Mucosa of rectum (tissue), 2 donors: ENCODE measurements at regions not wholly inside any gene's neighbourhood (a gene's known extent, or its start where the extent isn't known, plus 50 kb on each side); places are given as distances from the start of the nearest gene placed in this dataset.

ENCODE experiments used
- H3K27ac ChIP-seq, 2 donors: one replicate each; pipeline ENCODE4 v1.7.0; 2013; ENCODE audit warnings: inconsistent platforms in 2 of 2, low read depth in 2 of 2, low read length in 2 of 2
- H3K27me3 ChIP-seq, 2 donors: one replicate each; pipeline ENCODE4 v1.7.0; 2013; ENCODE audit warnings: low read length in 2 of 2; ENCODE audit not compliant: control insufficient read depth in 2 of 2, insufficient read depth in 2 of 2
- H3K36me3 ChIP-seq, 2 donors: one replicate each; pipeline ENCODE4 v1.7.0; 2013; ENCODE audit warnings: low read length in 2 of 2; ENCODE audit not compliant: control insufficient read depth in 2 of 2, insufficient read depth in 2 of 2
- H3K4me1 ChIP-seq, 2 donors: one replicate each; pipeline ENCODE4 v1.7.0; 2013; ENCODE audit warnings: low read length in 2 of 2, mild to moderate bottlenecking in 1 of 2; ENCODE audit not compliant: control insufficient read depth in 2 of 2, insufficient read depth in 2 of 2
- H3K4me3 ChIP-seq, 2 donors: one replicate each; pipeline ENCODE4 v1.7.0; 2013; ENCODE audit warnings: low read length in 2 of 2
- H3K9ac ChIP-seq, 2 donors: one replicate each; pipeline ENCODE4 v1.7.0; 2013; ENCODE audit warnings: low read length in 2 of 2, low read depth in 1 of 2, mild to moderate bottlenecking in 1 of 2
- H3K9me3 ChIP-seq, 2 donors: one replicate each; pipeline ENCODE4 v1.7.0; 2013; ENCODE audit warnings: low read length in 2 of 2; ENCODE audit not compliant: control insufficient read depth in 2 of 2
- donor health status: healthy.
- donor health status: Normal muscosa, but diverticular disease.

DNA sequence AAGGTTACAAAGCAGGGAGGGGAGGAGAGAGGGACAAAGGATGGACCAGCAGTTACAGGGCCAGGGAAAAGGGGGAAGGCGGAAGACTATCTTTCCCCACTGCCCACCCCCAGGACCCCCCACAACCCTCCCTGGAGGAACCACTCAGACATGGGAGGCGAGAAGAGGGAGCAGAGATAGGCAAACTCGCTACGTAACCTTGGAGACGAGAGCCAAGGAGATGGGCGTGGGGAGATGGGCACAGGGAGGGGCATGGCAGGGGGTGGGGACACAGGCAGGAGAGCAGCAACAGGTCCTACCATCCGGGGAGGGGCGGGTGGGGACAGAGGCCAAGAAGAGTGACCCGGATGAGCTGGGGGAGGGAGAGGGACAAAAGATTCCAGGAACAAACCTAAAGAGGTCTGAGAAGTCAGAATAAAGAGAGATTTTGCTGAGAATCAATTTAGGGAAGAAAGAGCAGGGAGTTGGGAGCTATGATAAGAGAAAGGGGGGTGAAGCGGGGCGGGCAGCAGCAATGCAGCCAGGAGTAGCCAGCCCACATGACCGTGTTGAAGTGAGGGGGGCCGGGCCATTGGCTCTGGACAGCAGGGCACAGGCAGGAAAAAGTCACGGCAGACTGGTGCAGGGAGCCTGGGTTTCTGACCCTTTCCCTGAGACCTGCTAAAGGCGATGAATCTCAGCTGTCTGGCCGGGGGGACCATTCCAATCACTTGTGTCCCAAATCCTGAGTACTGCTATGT is 128.4 kb downstream of the BUD13 start:
- no peaks in the 10 kb centered on the region for H3K9me3 ChIP-seq
- H3K27me3 ChIP-seq = no peaks in the 10 kb centered on the region
- H3K27ac ChIP-seq = no peak overlapping the region
- no peak overlapping the region for H3K4me3 ChIP-seq
- H3K36me3 ChIP-seq = no peaks in the 10 kb centered on the region
- no peak overlapping the region for H3K9ac ChIP-seq
- H3K4me1 ChIP-seq = no peaks in the 10 kb centered on the region

DNA sequence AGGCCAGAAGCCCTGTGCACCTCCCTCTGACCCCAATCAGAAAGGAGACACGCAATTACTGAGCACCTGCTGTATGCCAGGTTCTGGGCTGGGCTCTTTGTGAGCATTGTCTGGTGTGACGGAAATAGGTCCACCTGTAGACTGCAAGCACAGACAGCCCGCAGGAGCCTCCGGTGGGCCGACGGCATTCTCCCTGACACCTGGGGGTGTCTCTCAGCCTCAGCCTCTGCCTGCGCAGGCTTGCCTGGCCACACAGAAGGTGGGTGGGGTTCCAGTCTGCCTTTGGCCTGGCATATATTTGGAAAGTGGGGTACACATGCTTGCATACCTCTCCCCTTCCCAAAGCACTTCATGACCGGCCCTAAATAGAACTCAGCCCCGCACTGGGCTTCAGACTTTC is 129.3 kb downstream of the BUD13 start:
- Histone ChIP-seq H3K4me1 (no peaks in the 10 kb centered on the region), H3K4me3 (no peak overlapping the region), H3K9me3 (no peaks in the 10 kb centered on the region), H3K27me3 (no peaks in the 10 kb centered on the region), H3K36me3 (no peaks in the 10 kb centered on the region), H3K27ac (no peak overlapping the region), H3K9ac (no peak overlapping the region)

DNA sequence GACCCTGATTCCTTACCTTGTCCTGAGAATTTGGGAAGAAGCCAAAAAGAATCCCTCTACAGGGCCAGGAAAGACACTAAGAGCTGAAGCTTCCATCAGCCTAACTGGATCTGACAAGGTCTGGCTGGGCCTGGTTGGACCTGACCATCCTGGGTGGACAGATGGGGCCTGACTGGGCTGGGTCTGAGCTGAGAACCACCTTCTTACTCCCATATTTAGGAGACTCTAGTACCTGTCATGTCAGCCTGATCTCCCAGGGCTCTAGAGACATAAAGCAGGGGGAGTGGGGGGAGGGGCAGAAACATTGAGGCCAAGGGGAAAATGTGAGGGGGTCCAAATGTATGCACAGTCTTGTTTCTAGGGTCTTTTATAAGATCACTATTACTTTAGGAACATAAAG is 129.9 kb downstream of the BUD13 start:
- no peaks in the 10 kb centered on the region for H3K27me3 ChIP-seq

DNA sequence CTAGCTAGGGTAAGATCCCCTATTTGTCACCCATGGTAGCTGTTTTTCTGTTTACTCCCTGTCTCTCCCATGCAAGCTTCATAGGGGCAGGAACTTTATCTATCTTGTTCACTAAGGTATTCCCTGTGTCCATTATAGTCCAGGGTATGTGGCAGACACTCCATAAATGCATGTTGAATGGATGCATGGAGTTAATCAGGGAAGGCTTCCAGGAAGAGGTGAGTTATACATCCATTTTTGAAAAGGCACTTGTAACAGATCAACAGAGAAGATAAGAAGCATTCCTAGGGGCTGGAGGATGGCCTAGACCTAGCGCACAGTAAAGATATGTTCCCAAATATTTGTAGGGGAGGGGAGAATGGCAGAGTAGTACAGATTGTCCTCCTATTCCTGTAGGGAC is 130.3 kb downstream of the BUD13 start:
- H3K4me3 ChIP-seq = no peak overlapping the region
- H3K9ac ChIP-seq = no peak overlapping the region
- no peaks in the 10 kb centered on the region for H3K36me3 ChIP-seq
- no peaks in the 10 kb centered on the region for H3K27me3 ChIP-seq
- no peaks in the 10 kb centered on the region for H3K4me1 ChIP-seq
- H3K27ac ChIP-seq = no peak overlapping the region
- no peaks in the 10 kb centered on the region for H3K9me3 ChIP-seq

More for the DNA sequence above, 129.9 kb downstream of the BUD13 start:
- Histone ChIP-seq H3K4me3 (no peak overlapping the region), H3K9me3 (no peaks in the 10 kb centered on the region), H3K27ac (no peak overlapping the region), H3K9ac (no peak overlapping the region), H3K36me3 (no peaks in the 10 kb centered on the region), H3K4me1 (no peaks in the 10 kb centered on the region)

DNA sequence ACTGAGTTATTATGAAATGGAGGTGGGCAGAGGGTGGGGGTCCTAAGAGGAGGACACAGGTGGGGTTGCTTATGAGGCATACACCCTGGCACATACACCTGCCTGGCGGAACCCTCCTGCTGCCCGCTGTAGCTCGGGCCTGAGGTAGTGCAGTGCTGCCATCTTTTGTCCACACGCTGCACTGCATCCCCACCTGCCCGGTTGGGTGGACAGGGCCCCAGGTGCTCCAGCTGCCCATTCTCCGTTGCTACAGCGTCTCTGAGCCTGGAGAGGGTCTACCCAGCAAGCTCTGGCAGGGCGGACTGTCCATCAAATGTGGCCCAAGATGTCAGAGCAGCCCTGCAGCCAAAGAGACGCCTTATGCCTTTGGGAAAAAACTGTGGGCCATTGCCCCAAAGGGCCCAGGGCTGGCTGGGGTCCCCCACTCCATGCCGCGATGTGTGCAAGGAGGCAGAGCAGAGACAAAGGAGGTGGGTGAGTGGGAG is 131.2 kb downstream of the BUD13 start:
- Histone ChIP-seq H3K4me1 (no peaks in the 10 kb centered on the region), H3K36me3 (no peaks in the 10 kb centered on the region), H3K4me3 (no peak overlapping the region), H3K9ac (no peak overlapping the region), H3K27ac (no peak overlapping the region), H3K27me3 (no peaks in the 10 kb centered on the region), H3K9me3 (no peaks in the 10 kb centered on the region)

DNA sequence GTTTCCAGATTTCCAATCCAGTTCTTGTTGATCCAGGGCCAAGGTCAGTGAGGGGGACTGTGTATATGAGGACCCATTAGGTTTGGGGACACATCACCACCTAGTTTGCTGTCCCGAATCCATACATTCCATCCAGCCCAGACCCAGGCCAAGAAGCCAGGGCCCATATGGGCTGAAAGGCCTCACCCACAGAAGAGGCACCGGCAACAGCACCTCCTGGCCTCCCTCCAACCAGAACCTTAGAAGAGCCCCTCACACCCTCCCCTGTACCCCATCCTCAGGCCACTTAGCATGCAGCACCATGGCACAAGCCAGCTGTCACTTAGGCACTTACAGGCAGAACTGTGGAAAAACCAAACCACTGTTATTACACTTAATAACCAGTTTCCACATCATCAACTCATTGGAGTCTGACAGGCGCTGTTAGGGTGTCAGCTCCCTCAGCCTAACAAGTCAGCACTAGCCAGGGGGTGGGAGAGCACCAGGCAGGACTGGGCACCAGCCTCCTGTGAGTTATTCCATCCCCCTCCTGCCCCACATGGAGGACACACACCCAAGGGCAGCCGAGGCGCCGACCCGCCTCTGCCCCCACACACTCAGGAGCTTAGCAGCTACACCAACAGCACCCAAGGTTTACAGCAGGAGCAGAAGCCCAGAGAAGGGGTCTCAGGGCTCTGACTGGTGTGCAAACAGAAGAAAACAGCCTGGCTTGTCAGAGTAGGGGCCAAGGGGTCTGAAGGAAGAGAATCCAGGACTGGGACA is 132.0 kb downstream of the BUD13 start:
- Histone ChIP-seq H3K27ac (no peak overlapping the region), H3K4me1 (no peaks in the 10 kb centered on the region), H3K9me3 (no peaks in the 10 kb centered on the region), H3K27me3 (no peaks in the 10 kb centered on the region), H3K9ac (no peak overlapping the region), H3K36me3 (no peaks in the 10 kb centered on the region), H3K4me3 (no peak overlapping the region)

DNA sequence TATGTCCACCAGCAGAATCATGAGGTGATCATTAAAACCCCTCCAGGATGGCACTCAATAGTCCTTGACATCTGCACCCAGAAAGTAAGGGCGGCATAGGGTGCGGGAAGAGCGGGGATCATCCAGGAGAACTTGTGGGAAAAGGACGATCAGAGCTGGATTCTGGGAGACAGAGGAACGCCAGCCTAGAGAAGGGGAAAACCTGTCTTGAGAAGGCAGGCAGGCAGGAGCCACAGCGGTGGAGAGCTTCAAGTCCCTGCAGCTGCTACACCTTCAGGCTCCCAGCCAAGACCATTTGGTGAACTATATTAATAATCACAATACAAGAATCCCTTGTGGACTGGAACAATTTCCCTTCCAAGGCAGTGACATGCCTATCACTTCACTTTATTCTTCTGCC is 134.3 kb downstream of the BUD13 start:
- Histone ChIP-seq H3K27ac (no peak overlapping the region), H3K4me3 (no peak overlapping the region), H3K9ac (no peak overlapping the region), H3K36me3 (no peaks in the 10 kb centered on the region), H3K4me1 (no peaks in the 10 kb centered on the region), H3K9me3 (no peaks in the 10 kb centered on the region), H3K27me3 (no peaks in the 10 kb centered on the region)

DNA sequence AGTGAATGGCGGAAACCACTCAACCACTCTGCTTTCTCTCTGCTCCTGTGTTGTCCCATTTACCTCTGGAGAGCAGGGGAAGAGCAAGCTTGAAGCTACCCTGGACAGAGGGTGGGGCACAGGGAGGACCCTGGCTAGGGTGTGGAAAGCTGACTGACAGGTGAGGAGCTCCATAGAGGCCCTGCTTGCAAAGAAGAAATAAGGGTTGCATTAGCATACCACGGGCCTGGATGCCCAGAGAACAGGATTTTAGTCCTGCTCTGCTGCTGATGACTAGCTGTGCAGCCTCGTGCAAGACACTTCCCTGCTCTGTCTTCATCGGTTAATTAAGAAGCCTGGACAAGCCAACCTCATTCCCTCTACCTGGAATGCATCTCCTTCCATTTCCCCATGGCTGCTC is 135.0 kb downstream of the BUD13 start:
- Histone ChIP-seq H3K27me3 (no peaks in the 10 kb centered on the region), H3K4me3 (no peak overlapping the region), H3K9ac (no peak overlapping the region), H3K27ac (no peak overlapping the region), H3K9me3 (no peaks in the 10 kb centered on the region), H3K36me3 (no peaks in the 10 kb centered on the region), H3K4me1 (no peaks in the 10 kb centered on the region)

DNA sequence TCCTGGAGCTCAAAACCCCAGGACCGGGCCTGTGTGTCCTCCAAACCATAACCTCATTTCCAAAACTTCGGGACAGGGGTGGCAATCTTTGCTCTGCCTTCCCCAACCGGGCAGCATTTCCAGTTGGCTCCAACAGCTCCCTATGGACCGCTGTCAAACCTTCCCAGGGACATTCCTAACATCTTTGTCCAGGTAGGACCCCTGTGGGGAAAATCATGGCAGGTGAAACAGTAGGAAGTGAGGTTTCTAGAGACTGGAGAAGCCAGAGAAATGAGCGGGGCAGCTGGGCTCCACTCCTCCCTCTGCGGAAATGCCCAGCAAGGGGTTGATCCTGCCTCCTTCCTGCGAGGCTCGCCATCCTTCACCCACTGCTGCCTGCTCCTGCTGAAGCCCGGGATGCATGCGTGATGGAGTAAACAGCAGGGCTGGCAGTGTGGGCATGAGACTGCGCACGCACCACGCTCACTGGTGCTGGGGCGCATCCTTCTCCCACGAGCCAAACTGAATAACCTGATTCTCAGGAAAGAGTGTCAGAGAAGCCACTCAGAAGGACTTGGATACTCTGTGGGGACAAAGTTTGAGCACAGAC is 136.4 kb downstream of the BUD13 start:
- H3K27me3 ChIP-seq = no peaks in the 10 kb centered on the region
- no peaks in the 10 kb centered on the region for H3K36me3 ChIP-seq
- H3K4me3 ChIP-seq = no peak overlapping the region
- H3K27ac ChIP-seq = no peak overlapping the region
- no peaks in the 10 kb centered on the region for H3K9me3 ChIP-seq
- no peak overlapping the region for H3K9ac ChIP-seq
- H3K4me1 ChIP-seq = no peaks in the 10 kb centered on the region

DNA sequence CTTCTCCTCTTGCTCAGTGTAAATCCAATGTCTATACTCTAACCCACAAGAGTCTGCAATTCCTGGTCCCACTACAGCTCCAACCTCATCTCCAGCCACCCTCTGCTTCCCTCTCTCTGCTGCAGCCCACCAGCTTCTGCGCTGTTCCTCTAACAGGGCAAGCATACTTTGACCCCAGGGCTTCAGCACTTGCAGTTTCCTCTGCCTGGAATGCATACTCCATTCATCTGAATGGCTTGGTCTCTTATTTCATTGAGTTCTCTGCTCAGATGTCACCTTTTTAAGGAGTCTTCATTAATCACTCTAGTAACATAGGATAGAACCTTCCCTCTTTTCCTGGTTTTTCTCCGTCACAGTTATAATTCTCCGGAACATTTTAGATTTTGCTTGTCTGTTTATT is 141.6 kb downstream of the BUD13 start:
- H3K4me1 ChIP-seq = no peaks in the 10 kb centered on the region
- H3K4me3 ChIP-seq = no peak overlapping the region
- peaks cover 0 to 3% of the 10 kb centered on the region in 2 donors for H3K27me3 ChIP-seq
- no peaks in the 10 kb centered on the region for H3K36me3 ChIP-seq
- no peaks in the 10 kb centered on the region for H3K9me3 ChIP-seq
- no peak overlapping the region for H3K27ac ChIP-seq
- no peak overlapping the region for H3K9ac ChIP-seq
